DLD1 (cell line): ENCODE measurements at regions not wholly inside any gene's neighbourhood (a gene's known extent, or its start where the extent isn't known, plus 50 kb on each side); places are given as distances from the start of the nearest gene placed in this dataset.
"Not testable (repeated sequence)": the region's sequence is repeated elsewhere in the genome, so short reads cannot be mapped to it uniquely, and the experiment has no call there.

ENCODE experiments used
- in situ Hi-C: cut with HindIII; loops from 2 replicates; pipeline ENCODE4 v1.10.0; 2017; ENCODE audit warnings: low sequenced_read_pairs

- in situ Hi-C loops = no loop called here
These were observed 115.3 kb upstream of the CCND2 start for GRCh38 chr12:4158306-4158705.

GRCh38 chr12:4157122-4157521 is 116.4 kb upstream of the CCND2 start:
- in situ Hi-C loops = no loop called here

GRCh38 chr12:4156317-4156716 is 117.2 kb upstream of the CCND2 start:
- in situ Hi-C loops = no loop called here

GRCh38 chr12:4154672-4155225 is 118.8 kb upstream of the CCND2 start:
- in situ Hi-C loops = no loop called here

- in situ Hi-C loops = no loop called here
These were observed 120.1 kb upstream of the CCND2 start for GRCh38 chr12:4153343-4153892.

GRCh38 chr12:4152145-4152795 is 121.3 kb upstream of the CCND2 start:
- in situ Hi-C loops = no loop called here

- in situ Hi-C loops = no loop called here
These were observed 122.0 kb upstream of the CCND2 start for GRCh38 chr12:4151362-4152121.

GRCh38 chr12:4150355-4150754 is 123.2 kb upstream of the CCND2 start:
- in situ Hi-C loops = not testable (repeated sequence)

- in situ Hi-C loops = no loop called here
These were observed 125.0 kb upstream of the CCND2 start for GRCh38 chr12:4148418-4149056.

GRCh38 chr12:4147031-4147481 is 126.5 kb upstream of the CCND2 start:
- in situ Hi-C loops = no loop called here

GRCh38 chr12:4145990-4146859 is 127.3 kb upstream of the CCND2 start:
- in situ Hi-C loops = no loop called here

GRCh38 chr12:4144676-4145075 is 128.9 kb upstream of the CCND2 start:
- in situ Hi-C loops = no loop called here

GRCh38 chr12:4143896-4144295 is 129.7 kb upstream of the CCND2 start:
- in situ Hi-C loops = no loop called here

- in situ Hi-C loops = no loop called here
These were observed 132.0 kb upstream of the CCND2 start for GRCh38 chr12:4141348-4142270.

- in situ Hi-C loops = no loop called here
These were observed 132.8 kb upstream of the CCND2 start for GRCh38 chr12:4140581-4141301.

- in situ Hi-C loops = no loop called here
These were observed 134.4 kb upstream of the CCND2 start for GRCh38 chr12:4139191-4139590.

GRCh38 chr12:4138532-4138931 is 135.0 kb upstream of the CCND2 start:
- in situ Hi-C loops = not testable (repeated sequence)

GRCh38 chr12:4138051-4138450 is 135.5 kb upstream of the CCND2 start:
- in situ Hi-C loops = no loop called here

GRCh38 chr12:4137441-4137840 is 136.1 kb upstream of the CCND2 start:
- in situ Hi-C loops = no loop called here
